ENCODE measurements at regions not wholly inside any gene's neighbourhood (a gene's known extent, or its start where the extent isn't known, plus 50 kb on each side); places are given as distances from the start of the nearest gene placed in this dataset.

DNA sequence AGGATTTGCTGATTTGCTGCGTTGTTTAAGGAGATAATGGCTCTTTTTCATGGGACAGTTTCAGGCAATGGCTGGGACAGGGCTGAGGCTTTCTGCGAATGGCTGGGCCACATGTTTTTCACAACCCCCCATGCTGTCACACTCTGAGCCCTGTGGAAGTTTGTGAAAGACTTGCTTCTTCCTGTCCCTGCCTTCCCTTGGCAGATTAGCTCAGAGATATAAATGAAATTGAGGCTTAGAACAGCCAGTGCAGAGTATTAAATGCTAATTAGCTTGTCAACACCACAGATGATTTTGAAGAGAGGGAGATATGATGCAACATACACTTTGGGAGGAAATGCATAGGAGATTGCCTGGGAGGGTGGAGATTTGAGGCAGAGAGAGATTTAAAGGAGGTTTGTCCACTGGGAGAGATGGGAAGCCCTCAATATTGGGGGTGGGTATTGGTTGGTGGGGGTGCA lies 232.0 kb downstream of the SH2D4B start:
- no peak for TF ChIP-seq CHD2 (IDR thresholded peaks at IDR 0.05; ENCODE audit: low read length, partially characterized antibody)
- TF ChIP-seq, protein P1, sequence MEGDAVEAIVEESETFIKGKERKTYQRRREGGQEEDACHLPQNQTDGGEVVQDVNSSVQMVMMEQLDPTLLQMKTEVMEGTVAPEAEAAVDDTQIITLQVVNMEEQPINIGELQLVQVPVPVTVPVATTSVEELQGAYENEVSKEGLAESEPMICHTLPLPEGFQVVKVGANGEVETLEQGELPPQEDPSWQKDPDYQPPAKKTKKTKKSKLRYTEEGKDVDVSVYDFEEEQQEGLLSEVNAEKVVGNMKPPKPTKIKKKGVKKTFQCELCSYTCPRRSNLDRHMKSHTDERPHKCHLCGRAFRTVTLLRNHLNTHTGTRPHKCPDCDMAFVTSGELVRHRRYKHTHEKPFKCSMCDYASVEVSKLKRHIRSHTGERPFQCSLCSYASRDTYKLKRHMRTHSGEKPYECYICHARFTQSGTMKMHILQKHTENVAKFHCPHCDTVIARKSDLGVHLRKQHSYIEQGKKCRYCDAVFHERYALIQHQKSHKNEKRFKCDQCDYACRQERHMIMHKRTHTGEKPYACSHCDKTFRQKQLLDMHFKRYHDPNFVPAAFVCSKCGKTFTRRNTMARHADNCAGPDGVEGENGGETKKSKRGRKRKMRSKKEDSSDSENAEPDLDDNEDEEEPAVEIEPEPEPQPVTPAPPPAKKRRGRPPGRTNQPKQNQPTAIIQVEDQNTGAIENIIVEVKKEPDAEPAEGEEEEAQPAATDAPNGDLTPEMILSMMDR (IDR thresholded peaks at IDR 0.05): no peak
- no peak for TF ChIP-seq POLR2AphosphoS5 (IDR thresholded peaks at IDR 0.05; ENCODE audit: low read depth, low read length)
- TF ChIP-seq REST (IDR thresholded peaks at IDR 0.05; ENCODE audit: low read depth, low read length): no peak
- no peak for TF ChIP-seq RFX5 (IDR thresholded peaks at IDR 0.05; ENCODE audit: low read length)
- no peak for TF ChIP-seq MXI1 (IDR thresholded peaks at IDR 0.05; ENCODE audit: low read depth, low read length)
- TF ChIP-seq MAX (IDR thresholded peaks at IDR 0.05; ENCODE audit: low read depth): no peak
- no peak for TF ChIP-seq YY1 (IDR thresholded peaks at IDR 0.05; ENCODE audit: low read depth)
- TF ChIP-seq RAD21 (IDR thresholded peaks at IDR 0.05; ENCODE audit: low read length): no peak
- no peak for TF ChIP-seq EP300 (IDR thresholded peaks at IDR 0.05; ENCODE audit: borderline replicate concordance in 1 of 2, low read depth in 1 of 2, low read length in 1 of 2)
- no peak for TF ChIP-seq NRF1 (IDR thresholded peaks at IDR 0.05; ENCODE audit: low read depth, low read length)
- no peak for TF ChIP-seq TAF1 (IDR thresholded peaks at IDR 0.05; ENCODE audit: borderline replicate concordance, low read depth, low read length)
- no peak for TF ChIP-seq GABPA (IDR thresholded peaks at IDR 0.05; ENCODE audit: low read depth)
